Ovary (tissue), 3 donors: ENCODE measurements at regions not wholly inside any gene's neighbourhood (a gene's known extent, or its start where the extent isn't known, plus 50 kb on each side); places are given as distances from the start of the nearest gene placed in this dataset.
"Not testable (repeated sequence)": the region's sequence is repeated elsewhere in the genome, so short reads cannot be mapped to it uniquely, and the experiment has no call there.

Experiments
- CTCF ChIP-seq, 3 donors: fragments of 450-650 bp in 2 of 3; fragments of 200-600 bp in 1 of 3; IDR thresholded peaks; one replicate each; pipeline versions ENCODE4 v1.5.1 to v1.8.0; 2016 to 2022; ENCODE audit warnings: antibody characterized with exemption in 3 of 3, mild to moderate bottlenecking in 1 of 3
- POLR2A ChIP-seq: fragments of 450-650 bp; IDR thresholded peaks from one replicate; pipeline ENCODE4 v1.6.1; 2017; ENCODE audit warnings: antibody characterized with exemption, mild to moderate bottlenecking, moderate library complexity
- donor health status: DM: no; HTN: no; CAD: no.

DNA sequence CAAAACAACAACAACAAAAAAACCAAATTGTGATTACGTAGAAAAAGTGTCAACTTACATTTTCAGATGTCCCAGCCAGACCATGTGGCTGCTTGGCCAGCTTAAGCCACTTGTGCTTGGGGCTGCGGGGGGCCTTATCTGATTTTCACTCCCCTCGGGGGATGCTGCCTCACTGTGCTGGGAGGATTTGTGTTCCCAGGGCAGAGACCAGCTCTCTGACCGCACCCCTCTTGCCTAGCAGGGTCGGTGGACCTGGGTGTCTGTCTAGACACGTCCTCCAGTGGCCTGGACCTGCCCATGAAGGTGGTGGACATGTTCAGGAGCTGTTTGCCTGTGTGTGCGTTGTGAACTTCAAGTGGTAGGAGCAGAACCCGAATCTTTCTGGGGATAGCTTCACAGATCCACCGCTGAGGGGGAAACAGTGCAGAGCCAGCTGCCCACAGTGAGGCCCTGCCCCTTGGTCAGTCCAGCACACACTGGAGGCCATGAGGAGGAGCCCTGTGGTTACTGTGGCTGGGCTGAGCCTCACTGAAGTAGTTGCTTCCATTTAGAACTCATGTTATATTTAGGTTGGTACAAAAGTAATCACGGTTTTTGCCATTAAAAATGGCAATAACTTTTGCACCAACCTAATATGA, 173.9 kb downstream of the ADRA2C start:
- not testable (repeated sequence) for TF ChIP-seq CTCF (IDR thresholded peaks at IDR 0.05); POLR2A
